ENCODE measurements at regions not wholly inside any gene's neighbourhood (a gene's known extent, or its start where the extent isn't known, plus 50 kb on each side); places are given as distances from the start of the nearest gene placed in this dataset.
A peak's percentile ranks its signal among the peaks of the same experiment; 100 is the strongest.
"Not testable (repeated sequence)": the region's sequence is repeated elsewhere in the genome, so short reads cannot be mapped to it uniquely, and the experiment has no call there.

DNA sequence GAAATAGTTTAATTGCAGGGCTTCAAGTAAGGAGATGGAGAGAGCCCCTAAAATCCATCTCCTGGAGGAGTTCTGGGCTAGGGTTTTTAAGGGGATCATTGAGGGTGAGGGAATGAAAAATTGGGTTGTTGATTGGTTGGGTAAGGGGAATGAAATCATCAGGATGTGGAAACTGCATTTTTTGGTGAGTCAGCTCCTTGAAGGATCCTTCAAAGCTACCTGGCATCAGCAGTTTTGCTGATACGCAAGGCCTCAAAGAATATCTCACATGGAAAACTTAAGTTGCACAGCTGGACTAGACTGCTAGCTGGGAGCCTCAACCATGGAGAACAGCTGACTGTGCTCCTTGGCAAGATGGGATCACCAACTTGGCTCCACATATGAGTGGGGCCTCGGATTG lies 136.7 kb downstream of the FGF10 start:
- no peak for DNase-seq

DNA sequence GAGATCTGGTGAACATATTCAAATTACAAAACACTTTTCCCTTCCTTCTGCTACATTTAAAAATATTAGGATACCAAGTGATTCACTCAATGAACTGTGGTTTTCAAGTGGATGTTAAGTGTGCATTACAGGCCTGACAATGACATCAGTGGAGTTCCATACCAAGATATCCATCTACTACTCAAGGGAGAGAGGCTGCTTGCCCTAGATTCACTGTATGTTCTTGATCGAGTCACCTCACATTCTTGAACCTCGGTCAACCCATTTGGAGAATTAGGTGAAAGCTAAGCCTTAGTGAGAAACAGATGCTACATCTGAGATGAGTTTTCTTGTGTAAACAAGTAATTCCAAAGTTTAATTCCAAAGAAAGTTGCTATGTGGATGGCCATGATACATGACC lies 142.2 kb downstream of the FGF10 start:
- DNase-seq, result peak; percentile 20

DNA sequence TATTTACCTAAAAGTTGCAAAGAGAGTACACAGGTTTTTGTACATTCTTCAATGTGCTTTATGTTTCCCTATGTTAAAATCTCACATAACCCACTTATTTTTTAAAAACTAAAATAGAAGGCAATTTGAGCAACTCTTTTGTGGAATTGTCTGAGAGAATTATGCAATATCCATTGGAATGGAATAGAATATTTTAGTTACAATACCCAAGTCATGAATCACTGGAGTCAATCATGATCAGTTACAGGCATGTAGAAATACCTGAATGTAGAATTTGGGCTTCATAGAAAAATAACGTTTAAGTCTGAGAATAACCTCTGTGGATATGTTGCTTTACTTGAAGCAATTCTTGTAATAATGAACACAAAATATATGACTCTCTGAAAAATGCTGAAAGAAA lies 143.3 kb downstream of the FGF10 start:
- DNase-seq, result peak; percentile 1

DNA sequence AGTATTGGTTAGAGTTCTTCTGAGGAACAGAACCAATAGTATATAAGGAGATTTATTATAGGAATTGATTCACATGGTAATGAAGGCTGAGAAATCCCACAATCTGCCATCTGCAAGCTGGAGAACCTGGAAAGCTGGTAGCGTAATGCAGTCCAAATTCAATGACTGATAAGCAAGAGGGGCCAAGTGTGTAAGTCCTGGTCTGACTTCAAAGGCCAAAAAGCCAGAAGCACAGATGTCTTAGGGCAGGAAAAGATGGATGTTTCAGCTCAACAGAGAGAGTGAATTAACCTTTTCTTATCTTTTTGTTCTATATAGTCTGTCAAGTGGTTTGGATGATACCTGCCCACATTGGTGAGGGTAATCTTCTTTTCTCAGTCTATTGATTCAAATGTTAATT lies 146.4 kb downstream of the FGF10 start:
- DNase-seq, result no peak

- DNase-seq, result no peak
Observed at GRCh38 chr5:44236040-44236439, 153.2 kb downstream of the FGF10 start.

- DNase-seq, result no peak
Observed at GRCh38 chr5:44233691-44234090, 155.5 kb downstream of the FGF10 start.

DNA sequence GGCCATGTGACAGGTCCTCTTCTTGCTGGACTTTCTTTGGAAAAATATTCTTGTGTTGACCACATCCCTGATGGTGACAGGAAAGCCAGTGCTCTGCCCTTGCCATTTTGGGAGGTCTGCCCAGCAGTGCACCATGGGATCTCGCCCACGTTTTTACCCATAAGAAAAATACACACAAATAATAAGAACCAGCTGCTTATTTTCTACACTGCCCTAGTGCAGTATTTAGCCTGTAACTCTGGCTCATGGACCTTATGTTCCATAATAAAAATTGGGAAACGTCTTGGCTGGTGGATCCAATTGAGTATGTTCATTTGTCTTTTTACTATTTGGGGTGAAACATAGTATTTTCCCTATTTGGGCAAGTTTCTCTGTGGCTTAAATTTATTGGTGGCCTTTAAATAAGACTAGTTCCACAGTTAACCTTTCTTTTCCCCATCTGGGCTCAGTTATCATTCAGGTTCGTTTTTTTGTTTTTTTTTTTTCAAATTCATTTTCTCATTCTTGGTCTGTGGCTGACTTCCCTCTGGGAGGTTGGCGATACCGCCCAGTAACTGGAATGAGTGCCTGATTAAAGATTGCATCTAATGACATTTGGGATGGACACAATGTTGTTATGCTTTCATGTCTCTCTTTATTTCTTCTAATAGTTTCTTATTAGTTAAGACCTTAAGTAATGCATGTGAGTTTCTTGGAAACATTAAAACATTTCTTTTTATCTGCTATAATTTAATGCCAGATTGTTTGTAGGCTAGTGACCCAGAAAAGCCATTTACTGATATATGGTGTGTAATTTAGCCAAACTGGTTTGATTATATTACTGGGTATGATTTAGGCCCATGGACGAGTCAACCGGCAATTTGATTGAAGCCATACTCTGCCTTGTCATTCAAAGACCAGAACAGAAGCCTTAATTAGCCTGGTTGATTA lies 163.7 kb downstream of the FGF10 start:
- no peak for DNase-seq

DNA sequence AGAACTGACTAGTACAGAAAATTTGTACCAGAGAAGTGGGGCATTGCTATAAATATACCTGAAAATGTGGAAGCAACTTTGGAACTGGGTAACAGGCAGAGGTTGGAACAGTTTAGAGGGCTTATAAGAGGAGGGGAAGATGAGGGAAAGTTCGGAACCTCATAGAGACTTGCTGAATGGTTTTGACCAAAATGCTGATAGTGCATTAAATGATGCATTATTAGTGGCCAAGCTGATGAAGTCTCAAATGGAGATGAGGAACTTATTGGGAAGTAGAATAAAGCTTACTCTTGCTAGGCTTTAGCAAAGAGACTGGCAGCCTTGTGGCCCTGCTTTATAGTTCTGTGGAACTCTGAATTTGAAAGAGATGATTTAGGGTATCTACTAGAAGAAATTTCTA lies 189.8 kb downstream of the FGF10 start:
- no peak for DNase-seq

DNA sequence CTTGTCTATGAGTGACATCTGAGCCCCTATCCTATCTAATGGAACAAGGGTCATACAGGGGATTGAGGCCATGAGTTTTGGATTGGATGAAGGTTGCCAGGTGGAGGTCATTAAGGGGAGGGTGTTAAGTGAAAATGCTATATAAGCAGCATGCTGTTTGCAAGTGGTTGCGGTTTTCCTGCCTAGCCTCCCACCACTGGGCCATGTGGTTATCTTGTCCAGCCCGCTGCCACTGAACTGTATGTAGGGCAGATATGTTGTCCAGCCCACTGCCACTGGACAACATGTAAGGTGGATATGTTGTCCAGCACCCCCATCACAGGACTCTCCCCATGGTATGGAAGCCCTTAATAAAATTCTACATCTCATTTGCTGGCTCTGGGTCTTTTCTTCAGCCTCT lies 200.0 kb downstream of the FGF10 start:
- no peak for DNase-seq

DNA sequence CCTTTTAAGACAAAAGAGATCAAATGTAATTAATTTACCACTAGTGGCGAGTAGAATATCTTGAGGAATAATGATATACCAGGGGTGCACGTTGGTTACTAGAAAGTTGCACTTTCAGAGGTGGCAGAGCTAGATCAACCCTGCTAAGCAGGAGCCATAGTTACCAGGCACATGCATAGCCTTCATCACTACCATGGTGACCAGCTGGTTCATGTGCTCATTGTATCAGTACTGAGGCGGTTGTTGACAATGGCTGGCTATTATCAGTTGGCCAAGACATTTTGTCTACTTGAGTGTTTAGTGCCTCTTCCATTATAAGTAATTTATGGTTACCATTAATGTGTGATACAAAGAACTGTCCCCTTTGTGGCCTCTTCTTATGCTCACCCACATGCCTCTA lies 201.2 kb downstream of the FGF10 start:
- no peak for DNase-seq

- DNase-seq, result no peak
Observed at GRCh38 chr5:44183753-44184152, 205.5 kb downstream of the FGF10 start.

- no peak for DNase-seq
Observed at GRCh38 chr5:44183312-44183711, 205.9 kb downstream of the FGF10 start.

GRCh38 chr5:44178414-44178813 lies 210.8 kb downstream of the FGF10 start:
- DNase-seq, result no peak

DNA sequence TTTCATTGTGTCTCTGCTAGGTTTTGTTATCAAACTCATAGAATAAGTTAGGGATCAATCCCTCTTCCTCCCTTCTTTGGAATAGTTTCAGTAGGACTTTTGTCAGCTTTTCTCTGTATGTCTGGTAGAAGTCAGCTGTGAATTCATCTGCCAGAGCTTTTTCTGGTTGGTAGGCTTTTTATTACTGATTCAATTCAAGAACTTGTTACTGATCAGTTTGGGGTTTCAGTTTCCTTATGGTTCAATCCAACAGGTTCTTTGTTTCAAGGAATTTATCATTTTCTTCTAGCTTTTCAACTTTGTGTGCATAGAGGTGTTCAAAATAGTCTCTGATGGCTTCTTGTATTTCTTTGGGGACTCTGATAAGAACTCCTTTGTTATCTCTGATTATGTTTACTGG lies 221.7 kb downstream of the FGF10 start:
- DNase-seq, result no peak

GRCh38 chr5:44160369-44160768 lies 228.9 kb downstream of the FGF10 start:
- DNase-seq, result no peak

GRCh38 chr5:44150075-44150723 lies 239.0 kb downstream of the FGF10 start:
- DNase-seq, result no peak

DNA sequence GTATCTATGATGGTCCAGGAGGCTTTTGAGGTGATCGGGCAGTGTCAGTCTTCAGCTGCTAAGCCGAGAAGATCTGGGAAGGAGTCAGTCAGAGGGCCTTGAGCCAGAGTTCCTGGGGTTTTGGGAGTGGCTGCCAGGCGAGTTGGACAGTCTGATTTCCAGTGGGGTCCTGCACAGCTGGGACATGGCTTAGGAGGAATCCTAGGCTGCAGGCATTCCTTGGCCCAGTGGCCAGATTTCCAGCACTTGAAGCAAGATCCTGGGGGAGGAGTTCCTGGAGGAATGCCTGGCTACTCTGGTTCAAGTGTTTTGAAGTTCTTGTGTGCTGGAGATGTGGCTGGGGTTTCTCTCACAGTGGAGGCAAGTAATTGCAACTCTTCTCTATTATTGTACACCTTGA lies 271.3 kb downstream of the FGF10 start:
- not testable (repeated sequence) for DNase-seq

DNA sequence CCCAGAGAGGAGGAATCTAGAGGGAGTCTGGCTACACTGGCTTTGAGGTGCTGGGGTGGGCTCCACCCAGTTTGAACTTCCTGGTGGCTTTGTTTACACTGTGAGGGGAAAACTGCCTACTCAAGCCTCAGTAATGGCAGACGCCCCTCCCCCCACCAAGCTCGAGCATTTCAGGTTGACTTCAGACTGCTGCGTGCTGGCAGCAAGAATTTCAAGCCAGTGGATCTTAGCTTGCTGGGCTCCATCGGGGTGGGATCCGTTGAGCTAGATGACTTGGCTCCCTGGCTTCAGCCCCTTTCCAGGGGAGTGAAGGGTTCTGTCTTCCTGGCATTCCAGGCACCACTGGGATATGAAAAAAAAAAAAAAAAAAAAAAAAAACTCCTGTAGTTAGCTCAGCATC lies 281.0 kb downstream of the FGF10 start:
- not testable (repeated sequence) for DNase-seq

DNA sequence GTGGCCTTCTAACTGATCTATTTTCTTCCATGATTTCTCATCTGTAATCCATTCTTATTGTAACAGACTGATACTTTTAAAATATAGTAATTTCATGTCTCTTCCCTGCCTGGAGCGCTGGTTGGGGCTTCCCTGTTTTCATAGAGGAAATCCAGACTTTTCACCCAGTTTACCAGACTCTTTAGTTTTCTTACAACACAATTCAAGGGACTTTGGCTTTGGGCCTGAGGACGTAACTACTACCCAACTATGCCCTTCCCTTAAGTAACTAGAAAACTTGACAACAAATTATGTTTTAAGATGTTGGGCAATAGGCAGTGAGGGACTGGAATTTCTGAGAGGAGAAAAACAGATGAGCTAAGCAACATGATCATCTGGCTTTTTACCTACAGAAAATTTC lies 289.6 kb downstream of the FGF10 start:
- DNase-seq, result no peak

DNA sequence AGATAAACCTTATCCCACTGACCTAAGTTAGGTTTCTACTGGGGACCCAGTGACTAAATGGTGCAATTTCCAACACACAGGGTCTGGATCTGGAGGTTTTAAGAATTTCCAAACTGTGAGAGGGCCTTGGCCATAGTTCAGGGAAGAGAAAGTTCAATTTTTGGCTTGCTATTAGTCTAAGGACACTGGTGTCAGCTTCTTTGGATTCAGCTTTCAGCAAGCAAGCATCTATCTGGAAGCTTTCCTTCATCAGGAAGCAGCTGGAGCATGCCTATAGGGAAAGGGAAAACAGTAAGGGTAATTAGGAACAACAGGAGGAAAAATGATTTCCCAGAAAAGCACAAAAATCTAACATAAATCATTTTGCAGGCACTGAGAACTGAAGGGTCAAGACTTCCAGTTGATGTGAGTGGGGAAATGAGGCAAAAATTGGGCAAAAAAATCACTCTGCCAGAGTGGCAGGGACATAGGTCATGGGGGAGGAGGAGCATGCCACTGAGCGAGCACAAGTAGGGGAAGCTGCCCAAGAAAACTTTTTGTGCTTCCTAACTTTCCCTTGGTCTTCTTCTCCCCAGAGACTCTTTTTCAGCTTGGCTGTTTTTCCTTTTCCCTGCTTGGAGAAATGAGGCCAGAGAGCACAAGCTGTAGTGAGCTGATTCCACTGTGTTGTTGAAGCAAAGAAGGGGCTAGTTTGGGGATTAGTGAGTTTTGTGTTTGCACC lies 299.6 kb downstream of the FGF10 start:
- DNase-seq, result no peak

DNA sequence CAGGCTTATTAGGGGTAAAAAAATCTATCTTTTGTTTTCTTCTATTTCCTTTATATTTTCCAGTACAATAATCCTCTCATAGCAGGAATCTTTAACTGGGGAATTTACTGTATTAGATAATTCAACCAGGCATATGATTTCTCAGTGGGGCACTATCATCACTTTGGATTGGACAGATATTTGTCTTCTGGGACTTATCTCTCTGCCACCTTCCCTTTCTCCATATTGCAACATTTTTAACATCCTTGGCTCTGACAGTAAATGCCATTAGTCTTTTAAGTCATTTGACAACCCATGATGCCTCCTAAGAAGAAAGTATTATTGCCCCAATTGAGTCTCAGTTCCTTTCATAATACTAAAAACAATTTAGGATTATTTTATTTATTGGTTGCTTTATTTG lies 304.1 kb downstream of the FGF10 start:
- DNase-seq, result no peak

- not testable (repeated sequence) for DNase-seq
Observed at GRCh38 chr5:44074547-44074946, 314.7 kb downstream of the FGF10 start.

DNA sequence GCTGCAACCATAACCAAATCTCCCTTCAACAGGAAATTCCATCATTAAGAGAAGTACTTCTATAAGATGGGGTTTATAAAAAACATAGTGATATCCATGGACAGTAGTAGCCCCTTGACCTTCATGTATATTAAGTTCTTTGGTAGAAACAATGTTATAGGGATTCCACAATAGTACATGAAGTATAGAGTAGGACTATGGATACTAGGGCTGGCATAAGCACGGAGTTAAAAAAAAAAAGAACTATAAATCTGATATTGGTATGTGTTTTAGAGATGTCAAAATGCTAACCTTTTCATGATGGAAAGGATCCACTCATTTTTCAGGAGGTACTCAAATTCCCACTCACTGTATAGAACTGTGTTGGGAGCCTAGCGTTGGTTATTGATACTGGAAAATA lies 337.6 kb downstream of the FGF10 start:
- no peak for DNase-seq
